HepG2 (cell line): ENCODE measurements at regions not wholly inside any gene's neighbourhood (a gene's known extent, or its start where the extent isn't known, plus 50 kb on each side); places are given as distances from the start of the nearest gene placed in this dataset.

ENCODE experiments used
- CREBL2 ChIP-seq: sonication (generic); formaldehyde crosslinking; IDR thresholded peaks from 2 replicates; pipeline ENCODE4 v1.8.1; 2023; ENCODE audit warnings: missing genetic modification reagents, mild to moderate bottlenecking, borderline replicate concordance
- FOXA3 ChIP-seq: IDR thresholded peaks from 2 replicates; pipeline ENCODE4 v1.6.1; 2016; ENCODE audit warnings: missing genetic modification reagents, missing compliant biosample characterization
- MAFG ChIP-seq: sonication (generic); formaldehyde crosslinking; IDR thresholded peaks from 2 replicates; pipeline ENCODE4 v1.5.1; 2020; ENCODE audit warnings: mild to moderate bottlenecking, missing genetic modification reagents
- NFRKB ChIP-seq: fragments of 450-650 bp; IDR thresholded peaks from 2 replicates; pipeline ENCODE4 v1.6.1; 2017
- PPARG ChIP-seq: conservative IDR thresholded peaks from 2 replicates; pipeline ENCODE4 v1.6.1; 2016; ENCODE audit warnings: missing biosample characterization, missing genetic modification reagents
- RCOR2 ChIP-seq: IDR thresholded peaks from 2 replicates; pipeline ENCODE4 v1.6.1; 2016; ENCODE audit warnings: missing biosample characterization, missing genetic modification reagents
- TCF12 ChIP-seq, 2 experiments: fragments of 450-650 bp in 1 of 2; sonication (generic) in 1 of 2; formaldehyde crosslinking in 1 of 2; IDR thresholded peaks; 2 replicates each; pipeline versions ENCODE4 v1.6.1 to v1.8.0; 2017 to 2022; ENCODE audit warnings: antibody characterized with exemption in 1 of 2, mild to moderate bottlenecking in 1 of 2, missing genetic modification reagents in 1 of 2, moderate library complexity in 1 of 2
- TCF7 ChIP-seq: sonication (generic); IDR thresholded peaks from 2 replicates; pipeline ENCODE4 v1.6.1; 2016; ENCODE audit warnings: antibody characterized with exemption, low read depth
- ZBTB37 ChIP-seq: sonication (generic); formaldehyde crosslinking; IDR thresholded peaks from 2 replicates; pipeline ENCODE4 v1.4.0; 2020; ENCODE audit warnings: mild to moderate bottlenecking, missing genetic modification reagents
- ZBTB38 ChIP-seq: sonication (generic); formaldehyde crosslinking; IDR thresholded peaks from 2 replicates; pipeline ENCODE4 v1.5.1; 2020; ENCODE audit warnings: mild to moderate bottlenecking, missing genetic modification reagents
- ZBTB8A ChIP-seq: sonication (generic); formaldehyde crosslinking; IDR thresholded peaks from 2 replicates; pipeline ENCODE4 v1.4.0; 2020; ENCODE audit warnings: mild to moderate bottlenecking, low read depth, missing genetic modification reagents, borderline replicate concordance
- ZFP62 ChIP-seq: sonication (generic); formaldehyde crosslinking; IDR thresholded peaks from 2 replicates; pipeline ENCODE4 v1.4.0; 2020; ENCODE audit warnings: missing genetic modification reagents
- ZNF101 ChIP-seq: sonication (generic); formaldehyde crosslinking; IDR thresholded peaks from 2 replicates; pipeline ENCODE4 v1.4.0; 2020; ENCODE audit warnings: mild to moderate bottlenecking, low read depth, missing genetic modification reagents, borderline replicate concordance
- ZNF20 ChIP-seq: sonication (generic); formaldehyde crosslinking; IDR thresholded peaks from 2 replicates; pipeline ENCODE4 v1.4.0; 2020; ENCODE audit warnings: mild to moderate bottlenecking, moderate library complexity, missing genetic modification reagents
- ZNF292 ChIP-seq: sonication (generic); formaldehyde crosslinking; IDR thresholded peaks from 2 replicates; pipeline ENCODE4 v1.8.1; 2022; ENCODE audit warnings: mild to moderate bottlenecking, low read depth, missing genetic modification reagents, borderline replicate concordance
- ZNF501 ChIP-seq: sonication (generic); formaldehyde crosslinking; IDR thresholded peaks from 2 replicates; pipeline ENCODE4 v1.5.1; 2020; ENCODE audit warnings: mild to moderate bottlenecking, moderate library complexity, missing genetic modification reagents
- ZNF780A ChIP-seq: sonication (generic); formaldehyde crosslinking; IDR thresholded peaks from 2 replicates; pipeline ENCODE4 v1.8.0; 2022; ENCODE audit warnings: mild to moderate bottlenecking, missing genetic modification reagents, moderate library complexity
- TF ChIP-seq, protein P1 (sequence below): sonication (generic); formaldehyde crosslinking; IDR thresholded peaks from 2 replicates; pipeline ENCODE4 v1.8.0; 2022; ENCODE audit warnings: missing genetic modification reagents, mild to moderate bottlenecking, moderate library complexity, borderline replicate concordance

DNA sequence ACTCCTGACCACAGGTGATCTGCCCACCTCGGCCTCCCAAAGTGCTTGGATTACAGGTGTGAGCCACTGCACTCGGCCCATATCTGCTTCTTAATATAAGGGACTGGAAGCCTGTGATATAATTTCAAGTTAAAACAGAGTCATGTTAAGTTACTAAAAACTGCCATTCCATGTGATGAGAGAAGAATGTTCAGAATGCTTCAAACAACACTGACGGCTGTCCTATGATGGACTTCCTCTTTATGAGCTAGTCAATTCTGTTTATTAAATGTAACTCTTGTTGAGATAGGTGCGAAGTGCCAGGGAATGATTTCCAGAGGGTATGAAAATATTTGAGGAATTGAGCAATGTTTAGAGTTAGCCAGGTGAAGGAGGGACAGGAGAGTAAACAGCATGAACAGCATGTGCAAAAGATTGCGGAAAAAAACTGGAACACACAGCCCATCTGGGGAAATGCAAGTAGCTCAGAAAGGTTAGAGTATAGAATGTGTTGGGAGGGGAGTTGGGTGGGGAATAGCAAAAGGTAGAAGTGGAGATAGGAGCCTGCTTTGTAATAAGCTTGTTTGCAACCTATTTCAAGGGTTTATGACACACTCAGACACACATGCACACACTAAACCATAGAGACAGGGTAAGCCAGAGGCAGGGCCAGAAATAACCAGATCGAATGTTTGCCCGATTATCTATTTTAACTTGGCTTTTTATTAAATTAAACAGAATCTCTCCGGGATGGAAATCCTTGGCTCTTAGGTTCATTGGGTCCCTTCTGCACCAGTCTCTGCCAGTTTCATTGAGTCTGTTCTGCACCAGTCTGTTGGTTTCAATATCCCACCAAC lies 135.6 kb upstream of the COX10 start (continued):
- TF ChIP-seq ZNF101 (CRISPR knock-in tag) (no peak), ZNF292 (CRISPR knock-in tag) (no peak), TCF7 (no peak), ZBTB37 (CRISPR knock-in tag) (no peak), CREBL2 (CRISPR knock-in tag) (no peak), NFRKB (no peak), ZNF20 (CRISPR knock-in tag) (no peak), ZBTB38 (CRISPR knock-in tag) (no peak), RCOR2 (no peak), ZBTB8A (CRISPR knock-in tag) (no peak), FOXA3 (CRISPR knock-in tag) (peak; percentile 86), MAFG (no peak), ZNF780A (CRISPR knock-in tag) (no peak), TCF12 (IDR thresholded peaks at IDR 0.05) (no peak), TCF12 (CRISPR knock-in tag; IDR thresholded peaks at IDR 0.05) (peak; percentile 54; the same call in 1 of the 2 replicates), PPARG (no peak), ZNF501 (no peak), ZFP62 (CRISPR knock-in tag) (no peak)
- TF ChIP-seq, protein P1, sequence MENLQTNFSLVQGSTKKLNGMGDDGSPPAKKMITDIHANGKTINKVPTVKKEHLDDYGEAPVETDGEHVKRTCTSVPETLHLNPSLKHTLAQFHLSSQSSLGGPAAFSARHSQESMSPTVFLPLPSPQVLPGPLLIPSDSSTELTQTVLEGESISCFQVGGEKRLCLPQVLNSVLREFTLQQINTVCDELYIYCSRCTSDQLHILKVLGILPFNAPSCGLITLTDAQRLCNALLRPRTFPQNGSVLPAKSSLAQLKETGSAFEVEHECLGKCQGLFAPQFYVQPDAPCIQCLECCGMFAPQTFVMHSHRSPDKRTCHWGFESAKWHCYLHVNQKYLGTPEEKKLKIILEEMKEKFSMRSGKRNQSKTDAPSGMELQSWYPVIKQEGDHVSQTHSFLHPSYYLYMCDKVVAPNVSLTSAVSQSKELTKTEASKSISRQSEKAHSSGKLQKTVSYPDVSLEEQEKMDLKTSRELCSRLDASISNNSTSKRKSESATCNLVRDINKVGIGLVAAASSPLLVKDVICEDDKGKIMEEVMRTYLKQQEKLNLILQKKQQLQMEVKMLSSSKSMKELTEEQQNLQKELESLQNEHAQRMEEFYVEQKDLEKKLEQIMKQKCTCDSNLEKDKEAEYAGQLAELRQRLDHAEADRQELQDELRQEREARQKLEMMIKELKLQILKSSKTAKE, result no peak
